HG03139 (cell line): ENCODE measurements at regions not wholly inside any gene's neighbourhood (a gene's known extent, or its start where the extent isn't known, plus 50 kb on each side); places are given as distances from the start of the nearest gene placed in this dataset.

Experiments
- ATAC-seq: cut with Tn5 transposase; IDR thresholded peaks from one replicate; pipeline ENCODE4 v1.9.1; 2021; ENCODE audit not compliant: unreplicated experiment

GRCh38 chr13:106997696-106998095 is 429.8 kb upstream of the ARGLU1 start:
- ATAC-seq: no peak

DNA sequence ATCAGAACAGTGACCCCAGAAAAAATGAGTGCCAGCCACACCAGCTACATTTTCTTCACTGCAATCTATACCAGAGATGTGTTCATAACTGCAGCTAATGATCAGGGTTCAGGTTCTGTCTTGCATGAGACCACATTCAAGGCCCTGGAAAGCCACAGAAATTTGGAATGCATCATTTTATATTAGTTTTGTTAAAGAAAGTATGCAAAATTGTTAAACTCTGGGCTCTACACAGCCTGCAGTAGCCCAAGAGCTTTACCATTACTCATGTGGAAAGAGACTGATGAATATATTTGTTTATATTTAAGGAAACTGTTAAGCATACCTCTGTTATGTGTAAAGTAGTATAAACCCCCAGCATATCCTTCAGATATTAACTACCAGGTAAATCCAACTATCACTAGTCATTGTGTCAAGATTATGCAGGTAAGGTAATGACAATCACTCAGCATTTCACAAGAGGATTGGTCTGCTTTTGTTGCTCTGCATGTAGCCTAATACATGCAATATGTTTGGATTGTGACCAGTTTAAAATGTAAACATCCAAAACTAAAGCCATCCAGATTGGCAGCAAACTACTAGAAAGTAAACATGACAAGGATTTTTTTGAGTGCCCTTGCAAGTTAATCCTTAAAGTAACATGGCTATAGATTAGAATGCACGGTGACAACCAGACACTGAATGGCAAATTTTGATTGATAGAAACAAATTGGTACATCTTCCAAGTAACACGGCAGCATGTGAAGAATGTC is 429.1 kb upstream of the ARGLU1 start:
- no peak for ATAC-seq

DNA sequence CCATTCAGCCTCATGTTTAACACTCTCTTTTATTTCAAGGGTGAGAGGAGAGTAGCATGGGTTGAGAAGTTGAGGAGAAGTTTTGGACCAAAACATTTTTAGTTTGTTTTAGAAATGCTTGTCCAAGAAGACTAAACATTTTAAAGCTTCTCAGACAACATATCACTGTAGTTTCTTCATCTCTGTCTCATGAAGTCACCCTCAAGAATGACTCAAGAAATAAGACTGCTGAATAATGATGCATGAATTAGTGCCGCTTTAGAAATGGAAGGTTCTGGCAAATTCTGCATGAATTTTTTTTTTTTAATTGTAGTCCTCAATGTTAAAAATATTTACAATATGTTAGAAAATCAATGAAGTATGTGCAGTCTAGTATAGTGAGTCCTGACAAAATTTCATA is 422.7 kb upstream of the ARGLU1 start:
- ATAC-seq: no peak

DNA sequence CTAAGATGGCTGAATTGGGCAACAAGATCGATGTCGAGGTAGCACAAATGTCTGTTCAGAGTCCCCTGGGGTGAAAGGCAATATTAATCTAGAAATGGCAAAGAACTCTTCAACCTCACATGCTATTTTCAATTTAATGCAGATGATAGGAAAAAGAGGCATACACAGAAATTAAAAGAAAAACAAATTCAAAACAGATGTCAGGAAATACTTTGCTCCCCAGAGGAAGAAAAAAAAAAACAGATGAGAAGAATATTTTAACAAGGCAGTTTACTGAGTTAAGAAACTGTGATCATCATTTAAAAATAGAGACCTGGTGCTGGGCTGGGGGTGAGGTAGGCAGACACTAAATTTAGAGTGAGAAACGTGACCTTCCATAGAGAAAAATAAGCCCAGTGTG is 421.9 kb upstream of the ARGLU1 start:
- no peak for ATAC-seq

- ATAC-seq: no peak
Observed at GRCh38 chr13:106987427-106987785, 419.5 kb upstream of the ARGLU1 start.

DNA sequence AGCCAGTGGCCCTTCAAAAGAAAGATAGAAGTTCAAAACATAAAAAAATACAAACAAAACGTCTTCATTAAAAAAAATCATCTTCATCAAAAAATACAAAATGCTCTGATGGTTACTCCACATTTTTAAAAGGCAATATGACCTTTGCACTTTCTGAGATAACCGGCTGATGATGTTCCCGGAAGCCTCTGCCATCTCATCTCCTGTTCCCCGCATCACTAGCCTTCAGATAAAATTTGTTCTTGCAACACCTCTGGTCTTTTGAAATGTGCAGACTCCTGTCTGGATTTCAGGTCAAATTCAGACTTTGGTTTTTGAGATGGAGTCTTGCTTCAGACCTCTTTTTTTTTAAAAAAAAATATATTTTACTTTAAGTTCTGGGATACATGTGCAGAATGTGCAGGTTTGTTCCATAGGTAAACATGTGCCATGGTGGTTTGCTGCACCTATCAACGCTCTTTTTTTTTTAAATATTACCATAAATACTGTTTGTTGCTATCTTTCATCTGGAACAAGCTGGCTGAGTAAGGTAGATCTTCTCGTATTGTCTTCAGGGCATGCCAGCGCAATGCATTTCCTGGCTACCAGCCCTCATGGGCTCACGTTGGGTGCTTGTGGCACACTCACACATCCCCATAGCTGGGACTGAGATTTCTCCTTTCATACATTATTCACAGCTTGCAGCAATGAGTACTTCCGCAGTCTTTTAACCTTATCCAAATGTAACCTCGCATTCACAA is 418.9 kb upstream of the ARGLU1 start:
- ATAC-seq: no peak

DNA sequence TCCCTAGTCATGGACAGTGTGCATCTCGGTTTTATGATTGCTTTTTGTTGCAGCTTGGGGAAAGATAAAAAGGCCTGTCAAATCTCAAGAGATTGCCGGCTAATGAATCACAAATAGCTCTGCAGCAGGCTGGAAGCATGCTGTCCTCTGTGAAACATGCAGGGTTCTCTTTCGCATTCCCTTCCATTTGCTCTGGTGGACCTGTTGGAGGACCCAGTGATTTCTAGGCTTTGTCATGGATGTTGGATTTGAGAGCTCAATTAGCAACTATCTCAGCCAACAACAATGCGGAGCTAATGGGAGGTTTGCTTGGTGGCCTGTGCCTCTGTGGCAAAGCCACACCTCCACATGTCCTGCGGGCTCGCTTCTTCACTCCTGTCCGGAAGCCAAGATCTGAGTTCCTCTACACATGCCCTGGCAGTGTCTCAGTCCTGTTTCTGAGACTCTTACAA is 418.1 kb upstream of the ARGLU1 start:
- ATAC-seq: no peak

- ATAC-seq: no peak
Observed at GRCh38 chr13:106985481-106985880, 417.5 kb upstream of the ARGLU1 start.

DNA sequence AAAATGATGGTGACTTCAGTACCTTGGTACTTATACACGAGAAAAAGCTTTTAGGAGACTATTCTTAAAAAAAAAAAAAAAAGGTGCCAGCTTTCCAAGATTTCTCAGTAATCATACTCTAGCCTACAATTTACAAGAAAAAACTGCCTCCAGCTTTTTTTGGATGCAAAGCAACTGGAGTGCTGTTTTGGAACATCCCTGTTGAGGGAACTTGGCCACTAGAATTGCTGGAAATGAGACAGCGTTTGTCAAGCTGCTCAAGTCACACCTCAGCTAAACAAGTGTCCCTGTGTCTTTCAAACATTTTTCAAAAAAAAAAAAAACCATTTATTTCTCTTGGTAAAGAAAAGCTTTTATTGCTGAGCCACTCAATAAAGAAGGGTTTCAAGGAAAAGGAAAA is 413.1 kb upstream of the ARGLU1 start:
- no peak for ATAC-seq

- ATAC-seq: no peak
Observed at GRCh38 chr13:106967391-106967790, 399.5 kb upstream of the ARGLU1 start.

GRCh38 chr13:106963151-106963550 is 395.2 kb upstream of the ARGLU1 start:
- no peak for ATAC-seq

GRCh38 chr13:106961651-106962050 is 393.7 kb upstream of the ARGLU1 start:
- no peak for ATAC-seq

DNA sequence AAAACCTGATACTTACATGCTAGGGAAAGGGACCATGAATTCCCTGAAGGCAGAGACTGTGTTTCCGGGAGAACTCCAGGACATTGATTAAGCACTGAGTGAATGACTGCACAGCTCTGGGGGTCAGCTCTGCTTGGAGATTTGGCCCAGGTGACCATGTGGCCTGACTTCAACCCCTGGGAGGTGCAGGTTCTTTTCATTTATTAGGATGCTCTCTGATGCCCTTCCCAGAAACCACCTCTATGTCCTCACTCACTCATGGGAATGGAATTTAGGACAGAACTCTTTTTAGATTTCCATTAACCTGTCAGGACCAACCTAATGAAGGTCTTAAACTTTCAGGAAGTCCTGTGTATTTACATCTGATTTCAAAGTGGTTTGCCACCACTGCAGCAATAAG is 393.3 kb upstream of the ARGLU1 start:
- no peak for ATAC-seq

- no peak for ATAC-seq
Observed at GRCh38 chr13:106958621-106959048, 390.7 kb upstream of the ARGLU1 start.

DNA sequence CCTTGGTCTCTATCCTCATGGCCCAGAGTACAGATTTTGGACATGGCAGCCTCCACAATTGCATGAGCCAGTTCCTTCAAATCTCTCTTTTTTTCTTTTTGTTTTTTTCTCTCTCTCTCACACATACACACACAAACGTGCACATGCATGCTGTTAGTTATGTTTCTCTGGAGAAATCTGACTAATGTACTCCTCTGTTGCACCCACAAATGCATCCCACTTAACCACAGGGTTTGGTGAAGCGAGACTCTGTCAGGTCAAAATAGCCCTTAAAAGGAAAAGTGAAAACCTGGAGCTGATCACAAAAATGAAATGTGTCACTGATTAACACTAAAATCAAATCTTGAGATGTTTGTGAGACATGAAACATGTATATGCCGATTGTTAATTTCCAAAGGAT is 374.6 kb upstream of the ARGLU1 start:
- no peak for ATAC-seq

DNA sequence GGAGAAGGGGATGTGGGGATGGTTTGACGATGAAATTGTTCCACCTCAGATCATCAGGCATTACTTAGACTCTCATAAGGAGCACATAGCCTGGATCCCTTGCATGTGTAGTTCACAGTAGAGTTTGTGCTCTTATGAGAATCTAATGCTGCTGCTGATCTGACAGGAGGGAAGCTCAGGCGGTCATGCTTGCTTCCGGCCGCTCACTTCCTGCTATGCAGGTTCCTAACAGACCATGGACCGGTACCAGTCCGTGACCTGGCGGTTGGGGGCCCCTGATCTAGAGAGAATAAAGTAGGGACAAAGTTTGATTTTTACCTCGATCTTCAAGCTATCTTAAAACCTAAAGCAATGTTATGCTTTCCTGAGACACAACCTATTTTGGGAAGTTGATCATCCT is 373.8 kb upstream of the ARGLU1 start:
- ATAC-seq: no peak

DNA sequence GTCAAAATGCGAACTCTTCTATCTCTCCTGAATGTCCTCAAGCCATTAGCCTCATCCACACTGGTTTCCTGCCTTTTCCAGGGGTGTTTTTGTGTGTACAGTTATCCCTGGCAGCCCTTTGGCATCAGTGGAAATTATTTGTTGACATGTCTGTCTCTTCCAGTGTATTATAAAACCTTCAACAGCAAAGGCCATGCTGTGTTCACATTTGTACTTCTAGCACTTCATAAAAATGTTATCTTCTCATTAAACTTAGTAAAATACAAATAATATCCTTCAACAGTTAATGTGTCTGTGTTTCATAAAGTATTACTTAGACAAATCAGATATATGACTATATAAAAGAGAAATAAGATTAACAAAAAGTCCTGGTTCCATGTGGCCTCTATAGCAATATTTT is 359.5 kb upstream of the ARGLU1 start:
- ATAC-seq: no peak

DNA sequence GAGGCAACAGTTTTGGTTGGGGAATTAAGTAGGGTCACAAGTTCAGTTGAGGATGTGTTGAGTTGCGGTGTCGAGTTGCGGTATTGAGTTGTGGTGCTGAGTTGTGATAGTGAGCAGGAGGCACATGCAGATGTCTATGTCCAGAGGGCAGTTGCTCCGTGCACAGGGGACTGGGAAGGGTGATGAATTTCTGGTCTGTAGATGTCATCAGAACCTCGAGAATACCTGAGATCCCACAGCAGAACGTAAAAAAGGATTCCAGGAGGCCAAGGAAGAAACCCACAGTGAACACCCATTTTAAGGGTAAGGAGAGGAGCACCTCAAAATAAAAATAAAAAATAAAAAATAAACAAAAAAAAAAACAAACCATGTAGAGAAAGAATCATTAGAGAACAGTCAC is 354.4 kb upstream of the ARGLU1 start:
- no peak for ATAC-seq

DNA sequence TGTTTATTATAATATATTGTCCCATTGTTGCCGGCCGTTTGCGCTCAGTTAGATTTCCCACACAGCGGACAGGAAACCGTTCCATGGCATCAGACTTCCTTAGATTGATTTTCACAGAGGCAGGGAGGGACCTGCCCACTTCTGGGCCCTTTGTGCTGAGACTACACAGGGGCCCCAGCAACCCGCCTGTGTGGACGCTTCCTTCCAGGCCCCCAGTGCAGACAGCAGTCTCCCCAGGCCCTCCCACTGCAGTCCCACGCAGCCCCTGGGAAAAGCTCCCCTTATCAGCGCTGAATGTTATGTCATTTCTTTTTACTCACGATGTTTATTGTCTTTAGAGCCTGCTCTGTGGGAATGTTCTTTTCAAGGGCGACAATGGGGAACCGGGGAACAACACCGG is 351.7 kb upstream of the ARGLU1 start:
- no peak for ATAC-seq

DNA sequence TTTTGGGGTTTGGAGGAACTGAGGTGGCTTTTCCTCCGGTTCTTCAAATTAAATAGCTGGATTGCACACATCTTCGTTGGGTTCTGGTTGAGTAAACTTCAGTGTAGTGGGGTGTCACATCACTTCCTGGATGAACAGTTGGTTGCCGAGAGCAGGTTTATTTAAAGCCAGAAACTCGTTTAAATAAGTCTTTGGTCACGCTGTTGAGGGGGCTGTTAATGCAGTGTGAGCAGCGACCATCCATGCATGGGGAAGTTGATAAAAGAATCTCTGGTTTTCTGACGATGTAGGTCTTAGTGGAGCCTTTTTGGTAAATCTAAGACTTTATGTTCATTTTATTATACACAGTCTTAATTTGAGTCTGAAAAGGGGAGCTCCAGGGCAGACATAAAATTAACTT is 351.2 kb upstream of the ARGLU1 start:
- ATAC-seq: no peak

- no peak for ATAC-seq
Observed at GRCh38 chr13:106918557-106918860, 350.6 kb upstream of the ARGLU1 start.

GRCh38 chr13:106917673-106918556 is 350.0 kb upstream of the ARGLU1 start:
- peak; percentile 93 for ATAC-seq
